Bronchial epithelial cell (primary cell): ENCODE measurements at regions not wholly inside any gene's neighbourhood (a gene's known extent, or its start where the extent isn't known, plus 50 kb on each side); places are given as distances from the start of the nearest gene placed in this dataset.

Experiments used
- DNase-seq: peaks from one replicate; pipeline ENCODE4 v3.0.0-alpha.2; 2010; ENCODE audit warnings: low read depth
- FAIRE-seq: peaks from 2 replicates; lab custom pipeline; 2011; peaks lifted over from hg19 to GRCh38; lab: Jason Lieb, UNC
- H3K27me3 ChIP-seq: 2 replicates; pipeline ENCODE4 v1.5.1; 2011; ENCODE audit warnings: low read length; ENCODE audit not compliant: control insufficient read depth, insufficient read depth
- H3K36me3 ChIP-seq: 2 replicates; pipeline ENCODE4 v1.5.1; 2011; ENCODE audit warnings: low read length; ENCODE audit not compliant: control insufficient read depth, insufficient read depth
- H3K4me3 ChIP-seq: 2 replicates; pipeline ENCODE4 v1.5.1; 2011; ENCODE audit warnings: mild to moderate bottlenecking, low read depth, low read length, control low read depth
- CTCF ChIP-seq: IDR thresholded peaks from 2 replicates; pipeline ENCODE4 v1.5.1; 2011; ENCODE audit warnings: mild to moderate bottlenecking, moderate library complexity, low read length, control low read depth, inconsistent platforms; ENCODE audit not compliant: insufficient read depth, severe bottlenecking

DNA sequence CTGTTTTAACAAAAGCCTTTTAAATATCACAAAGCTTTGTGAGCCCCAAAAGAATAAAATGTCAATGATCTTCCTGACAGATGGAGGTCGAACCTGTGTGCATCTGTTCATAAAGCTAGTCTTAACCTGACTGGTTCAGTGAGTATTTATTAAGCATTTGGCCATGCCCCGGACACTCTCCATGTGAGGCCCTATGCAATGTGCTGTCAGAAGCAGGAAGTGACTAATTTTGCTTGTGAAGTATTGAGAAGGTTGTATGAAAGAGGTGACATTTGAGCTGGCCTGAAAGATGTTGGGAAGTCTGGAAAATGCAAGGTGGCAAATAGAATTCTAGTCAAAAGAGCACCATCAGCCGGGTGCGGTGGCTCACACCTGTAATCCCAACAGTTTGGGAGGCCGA is 171.4 kb downstream of the MSL3 start:
- DNase-seq, result peak; percentile 64
- no peak for TF ChIP-seq CTCF
- Histone ChIP-seq H3K27me3 (no peaks in the 10 kb centered on the region), H3K36me3 (no peaks in the 10 kb centered on the region), H3K4me3 (no peak overlapping the region)
- FAIRE-seq, result no peak

- no peaks in the 10 kb centered on the region for H3K36me3 ChIP-seq
- no peak overlapping the region for H3K4me3 ChIP-seq
- DNase-seq (peak; percentile 9), FAIRE-seq (no peak)
- no peaks in the 10 kb centered on the region for H3K27me3 ChIP-seq
- no peak for TF ChIP-seq CTCF
These were observed 174.4 kb downstream of the MSL3 start for GRCh38 chrX:11932423-11932822.

GRCh38 chrX:11934089-11934488 is 176.1 kb downstream of the MSL3 start:
- DNase-seq (no peak), FAIRE-seq (no peak)
- H3K4me3 ChIP-seq, result no peak overlapping the region
- H3K27me3 ChIP-seq, result no peaks in the 10 kb centered on the region
- no peak for TF ChIP-seq CTCF
- H3K36me3 ChIP-seq, result no peaks in the 10 kb centered on the region

DNA sequence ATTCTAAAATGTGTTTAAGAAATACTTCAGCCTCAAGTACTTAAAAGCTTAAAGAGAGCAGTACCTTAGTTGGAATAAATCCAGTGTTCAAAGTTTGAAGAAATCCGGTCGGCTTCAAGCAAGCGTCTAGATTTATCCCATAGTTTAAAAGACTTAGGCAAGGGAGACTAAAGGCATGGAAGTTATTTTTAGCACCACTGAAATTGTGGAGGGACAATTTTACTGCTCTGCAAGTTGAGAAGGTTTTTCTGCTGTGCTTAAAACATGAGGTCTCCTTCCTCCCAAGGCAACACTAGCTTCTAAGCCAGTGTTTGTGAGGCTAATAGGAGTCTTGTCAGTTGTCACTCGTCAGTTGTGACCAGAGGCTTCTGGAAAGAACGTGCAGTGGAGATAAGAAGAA is 183.5 kb downstream of the MSL3 start:
- no peak overlapping the region for H3K4me3 ChIP-seq
- no peak for TF ChIP-seq CTCF
- H3K27me3 ChIP-seq, result no peaks in the 10 kb centered on the region
- H3K36me3 ChIP-seq, result no peaks in the 10 kb centered on the region
- FAIRE-seq (no peak), DNase-seq (no peak)

DNA sequence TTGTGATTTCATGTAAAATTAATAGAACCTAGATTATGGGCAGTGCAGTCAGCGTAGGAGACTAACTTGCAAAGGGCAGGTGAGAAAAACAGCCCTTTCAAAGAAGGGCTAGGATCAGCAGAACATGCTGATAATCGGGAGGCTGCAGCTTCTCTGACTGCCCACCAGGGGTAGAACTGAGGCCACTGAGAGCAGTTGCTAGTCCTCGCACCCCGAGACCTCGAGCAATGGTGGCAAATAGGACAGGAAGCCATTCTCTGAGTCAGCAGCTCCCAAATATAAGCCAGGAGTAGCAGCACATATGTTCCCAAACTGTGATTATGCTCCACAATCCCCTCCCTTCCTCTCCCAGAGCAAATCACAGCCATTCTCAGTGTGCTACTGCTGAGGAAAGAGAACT is 186.5 kb downstream of the MSL3 start:
- peak; percentile 52 for TF ChIP-seq CTCF
- H3K36me3 ChIP-seq, result no peaks in the 10 kb centered on the region
- DNase-seq, result peak; percentile 52
- H3K4me3 ChIP-seq, result no peak overlapping the region
- FAIRE-seq, result no peak
- H3K27me3 ChIP-seq, result no peaks in the 10 kb centered on the region

DNA sequence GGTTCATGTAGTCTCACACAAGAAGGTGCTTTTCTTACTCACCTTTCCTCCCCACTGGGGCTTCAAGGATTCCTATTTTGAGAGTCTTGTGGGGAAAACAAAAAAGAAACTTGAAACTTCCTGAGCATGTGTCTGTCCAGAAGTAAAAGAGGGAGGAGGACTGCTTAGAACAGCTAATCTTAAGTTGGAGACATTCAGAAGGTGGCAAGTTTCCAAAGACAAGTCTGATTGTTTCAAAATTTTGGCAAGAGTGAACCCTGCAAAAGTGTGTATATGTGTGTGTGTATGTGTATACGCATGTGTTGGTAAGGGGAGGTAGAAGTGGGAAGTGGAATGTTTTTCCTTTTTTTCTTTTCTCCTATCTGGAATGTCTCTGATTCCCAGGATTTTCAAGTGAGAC is 189.0 kb upstream of the FRMPD4 start:
- FAIRE-seq, result no peak
- DNase-seq, result no peak
- no peaks in the 10 kb centered on the region for H3K36me3 ChIP-seq
- no peak overlapping the region for H3K4me3 ChIP-seq
- TF ChIP-seq CTCF, result no peak
- H3K27me3 ChIP-seq, result no peaks in the 10 kb centered on the region
